ENCODE measurements at regions not wholly inside any gene's neighbourhood (a gene's known extent, or its start where the extent isn't known, plus 50 kb on each side); places are given as distances from the start of the nearest gene placed in this dataset.

DNA sequence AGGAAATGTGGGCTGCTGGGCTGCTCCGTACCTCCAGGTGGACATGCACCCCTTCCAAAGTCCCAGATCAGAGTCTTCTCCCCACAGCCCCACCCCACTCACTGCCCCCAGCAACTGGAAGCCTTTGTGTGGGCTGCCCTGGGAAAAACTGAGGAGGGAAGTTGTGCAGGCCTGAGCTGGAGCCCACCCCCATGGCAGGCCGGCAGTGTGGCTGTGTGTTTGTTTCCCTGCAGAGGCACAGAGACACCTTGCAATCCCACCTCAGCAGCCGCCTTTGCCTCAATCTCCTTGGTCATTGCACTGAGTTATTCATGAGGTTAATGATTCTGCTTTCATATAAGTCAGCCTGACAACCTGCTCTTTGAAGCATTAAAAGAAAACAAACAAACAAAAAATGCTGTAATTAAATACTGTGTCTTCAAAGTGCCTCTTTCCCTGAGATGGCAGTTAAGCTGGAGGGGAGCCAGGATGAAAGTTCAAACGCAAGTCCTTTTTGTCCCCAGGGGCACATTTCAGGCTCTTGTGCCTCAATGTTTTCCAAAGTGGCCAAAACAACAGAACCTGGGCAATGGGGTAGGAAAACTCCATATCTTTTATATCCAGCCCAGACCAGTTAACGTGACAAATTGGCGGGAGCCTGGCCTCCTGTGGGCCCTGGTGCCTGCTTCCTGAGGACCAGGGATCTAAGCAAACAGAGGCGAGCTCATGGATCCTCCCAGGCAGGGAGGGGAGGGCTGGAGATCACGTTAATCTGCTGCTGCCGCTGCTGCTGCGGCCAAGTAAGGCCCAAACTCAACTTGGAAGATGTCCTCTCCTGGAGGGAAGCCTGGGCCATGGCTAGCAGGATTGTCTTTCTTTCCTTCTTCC lies 51.9 kb upstream of the TSPAN11 start:
- FAIRE-seq (no peak), DNase-seq (ENCODE audit: low read depth) (no peak)
- no peak for TF ChIP-seq CTCF (IDR thresholded peaks at IDR 0.05; ENCODE audit: insufficient read depth, low read length, severe bottlenecking)
- Histone ChIP-seq H3K27me3 (ENCODE audit: control insufficient read depth, insufficient read depth, low read length) (peaks cover 8% of the 10 kb centered on the region), H3K36me3 (ENCODE audit: control insufficient read depth, insufficient read depth, low read length) (no peaks in the 10 kb centered on the region), H3K4me3 (ENCODE audit: low read depth, low read length) (no peak overlapping the region)

DNA sequence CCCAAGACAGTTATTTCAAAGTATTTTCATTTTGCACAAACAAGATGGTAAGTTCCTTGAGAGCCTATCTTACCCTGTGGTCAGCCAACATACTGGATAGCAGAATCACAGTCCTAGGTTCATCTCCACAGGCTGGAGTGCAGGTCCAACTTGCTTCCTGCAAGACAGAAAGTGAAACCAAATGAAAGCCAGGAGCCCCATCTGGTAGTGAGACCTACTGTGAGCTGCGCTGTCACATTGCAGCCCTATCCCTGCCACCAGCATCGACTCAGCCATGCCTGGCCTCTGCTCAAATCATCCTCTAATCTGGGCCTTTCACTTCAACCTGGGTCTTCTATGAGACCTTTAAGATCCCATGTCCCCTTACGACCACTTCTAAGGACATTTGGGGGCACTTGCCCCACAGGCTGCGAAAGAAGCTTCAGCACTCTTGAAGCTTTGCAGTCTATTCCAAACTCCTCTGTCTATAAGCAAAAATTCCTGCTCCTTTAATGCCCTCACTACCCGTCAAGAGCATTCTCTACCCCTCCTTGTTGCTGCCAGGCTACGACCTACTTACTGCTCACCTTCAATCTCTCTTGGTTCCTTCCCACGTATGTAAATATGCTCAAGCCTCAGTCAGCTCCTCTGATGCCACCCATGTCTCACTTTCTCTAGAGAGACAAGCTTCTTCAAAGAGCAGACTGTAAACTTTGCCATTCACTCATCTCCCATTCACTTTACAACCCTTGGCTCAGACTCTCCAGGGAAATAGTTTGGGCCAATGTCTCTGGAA lies 55.9 kb upstream of the TSPAN11 start:
- Histone ChIP-seq H3K4me3 (ENCODE audit: low read depth, low read length) (no peak overlapping the region), H3K27me3 (ENCODE audit: control insufficient read depth, insufficient read depth, low read length) (no peaks in the 10 kb centered on the region), H3K36me3 (ENCODE audit: control insufficient read depth, insufficient read depth, low read length) (no peaks in the 10 kb centered on the region)
- no peak for DNase-seq (ENCODE audit: low read depth)
- no peak for TF ChIP-seq CTCF (IDR thresholded peaks at IDR 0.05; ENCODE audit: insufficient read depth, low read length, severe bottlenecking)
- no peak for FAIRE-seq

DNA sequence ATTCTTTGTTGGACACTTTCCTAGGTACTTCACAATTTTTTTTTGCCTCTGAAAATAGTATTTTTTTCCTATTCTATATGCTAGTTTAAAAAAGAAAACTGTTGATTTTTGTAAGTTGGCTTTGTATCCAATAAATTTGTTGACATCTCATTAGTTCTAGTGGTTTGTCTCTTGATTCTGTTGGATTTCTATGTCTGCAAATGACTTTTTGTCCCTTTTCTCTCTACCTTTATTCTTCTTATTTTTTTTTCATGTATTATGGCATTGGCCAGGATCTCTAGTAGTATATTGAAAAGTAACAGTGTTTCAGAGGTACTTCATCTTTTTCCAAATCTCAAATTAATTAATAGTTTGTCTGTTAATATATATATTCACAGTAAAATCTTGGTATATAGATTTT lies 59.1 kb upstream of the TSPAN11 start:
- no peak for DNase-seq (ENCODE audit: low read depth)
- Histone ChIP-seq H3K4me3 (ENCODE audit: low read depth, low read length) (no peak overlapping the region), H3K36me3 (ENCODE audit: control insufficient read depth, insufficient read depth, low read length) (no peaks in the 10 kb centered on the region), H3K27me3 (ENCODE audit: control insufficient read depth, insufficient read depth, low read length) (no peaks in the 10 kb centered on the region)
- no peak for TF ChIP-seq CTCF (IDR thresholded peaks at IDR 0.05; ENCODE audit: insufficient read depth, low read length, severe bottlenecking)
- FAIRE-seq: no peak

DNA sequence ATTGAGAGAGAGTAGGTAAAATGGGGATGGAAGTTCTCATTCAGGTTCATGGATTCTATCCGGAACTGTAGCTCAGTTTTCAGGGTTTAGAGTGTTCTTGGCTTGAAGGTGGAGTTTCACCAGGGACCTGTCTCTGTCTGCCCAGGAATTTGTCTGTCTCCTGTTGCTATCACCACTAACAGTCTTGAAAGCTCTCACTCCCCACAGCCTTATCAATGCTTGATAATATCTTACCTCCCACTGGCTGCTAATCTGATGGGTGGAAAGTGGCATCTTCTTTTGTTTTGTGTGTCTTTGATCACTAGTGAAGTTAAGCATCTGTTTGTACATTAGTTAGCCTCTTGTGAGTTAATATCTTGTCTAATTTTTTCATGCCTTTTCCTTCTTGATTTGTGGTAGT lies 60.3 kb upstream of the TSPAN11 start:
- Histone ChIP-seq H3K4me3 (ENCODE audit: low read depth, low read length) (no peak overlapping the region), H3K36me3 (ENCODE audit: control insufficient read depth, insufficient read depth, low read length) (no peaks in the 10 kb centered on the region), H3K27me3 (ENCODE audit: control insufficient read depth, insufficient read depth, low read length) (no peaks in the 10 kb centered on the region)
- FAIRE-seq (no peak), DNase-seq (ENCODE audit: low read depth) (no peak)
- TF ChIP-seq CTCF (IDR thresholded peaks at IDR 0.05; ENCODE audit: insufficient read depth, low read length, severe bottlenecking): no peak

- no peaks in the 10 kb centered on the region for H3K36me3 ChIP-seq (ENCODE audit: control insufficient read depth, insufficient read depth, low read length)
- H3K27me3 ChIP-seq (ENCODE audit: control insufficient read depth, insufficient read depth, low read length): no peaks in the 10 kb centered on the region
- FAIRE-seq (no peak), DNase-seq (ENCODE audit: low read depth) (no peak)
- no peak overlapping the region for H3K4me3 ChIP-seq (ENCODE audit: low read depth, low read length)
- TF ChIP-seq CTCF (IDR thresholded peaks at IDR 0.05; ENCODE audit: insufficient read depth, low read length, severe bottlenecking): no peak
Observed at GRCh38 chr12:30863839-30864238, 62.7 kb upstream of the TSPAN11 start.

All from bronchial epithelial cell (primary cell).